ENCODE measurements at regions not wholly inside any gene's neighbourhood (a gene's known extent, or its start where the extent isn't known, plus 50 kb on each side); places are given as distances from the start of the nearest gene placed in this dataset.

DNA sequence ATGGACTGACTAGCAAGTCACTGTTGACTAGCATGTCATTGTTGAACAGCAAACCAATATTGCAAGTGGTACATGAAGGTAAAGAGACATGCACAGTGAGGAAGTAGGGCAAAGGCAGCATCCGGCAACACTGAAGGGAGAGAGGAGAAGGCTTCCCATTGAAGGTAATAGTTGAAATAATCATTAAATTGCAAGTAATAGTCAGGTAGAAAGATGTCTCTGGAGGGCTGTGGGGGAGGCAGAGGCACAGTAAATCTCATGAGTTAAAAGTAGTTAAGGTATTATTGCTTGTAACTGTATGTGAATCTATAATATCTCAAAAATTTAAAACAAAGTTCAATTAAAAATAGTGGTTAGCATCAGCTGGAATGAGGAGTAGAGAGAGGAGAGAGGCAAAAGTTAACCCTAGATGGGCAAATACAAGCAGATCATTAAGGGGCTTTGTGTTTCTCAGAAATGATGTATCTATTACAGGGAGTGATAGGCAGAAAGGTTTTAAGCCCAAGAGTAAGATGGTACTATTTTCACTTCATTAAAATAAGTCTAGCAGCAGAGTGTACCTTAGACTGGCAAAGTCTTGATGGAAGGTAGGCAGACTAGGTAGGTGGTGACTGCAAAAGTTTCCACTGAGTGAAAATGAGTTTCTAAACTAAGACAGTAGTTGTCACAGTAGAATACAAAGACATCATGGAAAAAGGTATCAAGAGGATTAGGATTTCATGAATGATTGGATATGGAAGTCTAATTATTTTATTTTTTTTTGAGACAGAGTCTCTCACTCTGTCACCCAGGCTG is 776.6 kb downstream of the RAB28 start:
- Histone ChIP-seq H3K4me1 (ENCODE audit: insufficient read depth) (no peaks in the 10 kb centered on the region), H3K27me3 (ENCODE audit: insufficient read depth) (no peaks in the 10 kb centered on the region), H4K20me1 (replicated peaks; ENCODE audit: insufficient read depth) (no peaks in the 10 kb centered on the region), H3F3A (replicated peaks; ENCODE audit: low read depth) (no peaks in the 10 kb centered on the region), H3K9me2 (ENCODE audit: insufficient read depth) (no peaks in the 10 kb centered on the region), H3K79me2 (replicated peaks; ENCODE audit: insufficient read depth) (no peaks in the 10 kb centered on the region), H3K4me3 (no peak overlapping the region), H3K4me2 (no peak overlapping the region), H3K27ac (ENCODE audit: low read depth) (no peak overlapping the region), H3K36me3 (ENCODE audit: insufficient read depth) (no peaks in the 10 kb centered on the region), H2AFZ (no peak overlapping the region)
- Mint-ChIP-seq H3K4me1 (no peaks in the 10 kb centered on the region), H3K36me3 (ENCODE audit: low read depth) (no peaks in the 10 kb centered on the region), H3K27ac (no peak overlapping the region), H3K9me3 (no peaks in the 10 kb centered on the region), H3K4me3 (no peak overlapping the region), H3K27me3 (ENCODE audit: insufficient read depth, low read depth, poor library complexity) (no peaks in the 10 kb centered on the region)
- TF ChIP-seq ZNF331 (CRISPR knock-in tag; IDR thresholded peaks at IDR 0.05; ENCODE audit: low read depth), result no peak
- no peak for TF ChIP-seq CREB1 (CRISPR knock-in tag; IDR thresholded peaks at IDR 0.05; ENCODE audit: low read depth)
- TF ChIP-seq, protein P1, sequence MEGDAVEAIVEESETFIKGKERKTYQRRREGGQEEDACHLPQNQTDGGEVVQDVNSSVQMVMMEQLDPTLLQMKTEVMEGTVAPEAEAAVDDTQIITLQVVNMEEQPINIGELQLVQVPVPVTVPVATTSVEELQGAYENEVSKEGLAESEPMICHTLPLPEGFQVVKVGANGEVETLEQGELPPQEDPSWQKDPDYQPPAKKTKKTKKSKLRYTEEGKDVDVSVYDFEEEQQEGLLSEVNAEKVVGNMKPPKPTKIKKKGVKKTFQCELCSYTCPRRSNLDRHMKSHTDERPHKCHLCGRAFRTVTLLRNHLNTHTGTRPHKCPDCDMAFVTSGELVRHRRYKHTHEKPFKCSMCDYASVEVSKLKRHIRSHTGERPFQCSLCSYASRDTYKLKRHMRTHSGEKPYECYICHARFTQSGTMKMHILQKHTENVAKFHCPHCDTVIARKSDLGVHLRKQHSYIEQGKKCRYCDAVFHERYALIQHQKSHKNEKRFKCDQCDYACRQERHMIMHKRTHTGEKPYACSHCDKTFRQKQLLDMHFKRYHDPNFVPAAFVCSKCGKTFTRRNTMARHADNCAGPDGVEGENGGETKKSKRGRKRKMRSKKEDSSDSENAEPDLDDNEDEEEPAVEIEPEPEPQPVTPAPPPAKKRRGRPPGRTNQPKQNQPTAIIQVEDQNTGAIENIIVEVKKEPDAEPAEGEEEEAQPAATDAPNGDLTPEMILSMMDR (conservative IDR thresholded peaks at IDR 0.05; ENCODE audit: low read depth in 2 of 2), result no peak
- no peak for TF ChIP-seq EZH2phosphoT487 (IDR thresholded peaks at IDR 0.05; ENCODE audit: unreplicated experiment)
- DNase-seq (ENCODE audit: low spot score) (no peak), ATAC-seq (no peak)

DNA sequence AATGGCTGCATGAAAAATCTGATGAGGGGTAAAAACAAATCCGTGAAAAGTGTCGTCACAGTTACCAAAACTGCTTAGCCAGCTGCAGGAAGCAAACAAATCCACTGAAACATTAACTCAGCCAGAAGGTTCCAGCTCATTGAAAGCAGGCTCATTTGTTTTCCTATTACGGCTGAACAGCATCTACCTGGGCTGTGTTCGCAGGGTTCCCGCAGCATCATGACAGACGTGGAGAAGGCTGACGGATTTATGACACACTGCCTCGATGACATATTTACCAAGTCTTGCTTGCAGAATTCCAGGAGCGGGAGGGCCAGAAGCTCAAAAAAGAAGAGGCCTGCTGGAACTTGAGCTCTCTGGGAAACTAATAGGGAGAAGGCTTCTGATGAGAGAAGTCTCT is 781.1 kb downstream of the RAB28 start:
- H2AFZ ChIP-seq, result 0 out of 2 replicates have a peak overlapping the region, but pooled peaks have one; percentile 16
- no peaks in the 10 kb centered on the region for H3K36me3 ChIP-seq (ENCODE audit: insufficient read depth)
- ATAC-seq (no peak), DNase-seq (ENCODE audit: low spot score) (no peak)
- H3K4me3 ChIP-seq, result no peak overlapping the region
- H4K20me1 ChIP-seq (replicated peaks; ENCODE audit: insufficient read depth), result no peaks in the 10 kb centered on the region
- no peak for TF ChIP-seq POLR2AphosphoS5 (IDR thresholded peaks at IDR 0.05; ENCODE audit: low read depth)
- TF ChIP-seq, protein P2, sequence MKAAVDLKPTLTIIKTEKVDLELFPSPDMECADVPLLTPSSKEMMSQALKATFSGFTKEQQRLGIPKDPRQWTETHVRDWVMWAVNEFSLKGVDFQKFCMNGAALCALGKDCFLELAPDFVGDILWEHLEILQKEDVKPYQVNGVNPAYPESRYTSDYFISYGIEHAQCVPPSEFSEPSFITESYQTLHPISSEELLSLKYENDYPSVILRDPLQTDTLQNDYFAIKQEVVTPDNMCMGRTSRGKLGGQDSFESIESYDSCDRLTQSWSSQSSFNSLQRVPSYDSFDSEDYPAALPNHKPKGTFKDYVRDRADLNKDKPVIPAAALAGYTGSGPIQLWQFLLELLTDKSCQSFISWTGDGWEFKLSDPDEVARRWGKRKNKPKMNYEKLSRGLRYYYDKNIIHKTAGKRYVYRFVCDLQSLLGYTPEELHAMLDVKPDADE (IDR thresholded peaks at IDR 0.05), result no peak
- no peak for TF ChIP-seq STAT1 (IDR thresholded peaks at IDR 0.05; ENCODE audit: unreplicated experiment)
- TF ChIP-seq CREB1 (CRISPR knock-in tag; IDR thresholded peaks at IDR 0.05; ENCODE audit: low read depth), result no peak
- TF ChIP-seq EZH2 (IDR thresholded peaks at IDR 0.05; ENCODE audit: low read depth, unreplicated experiment), result no peak
- TF ChIP-seq, protein P3, sequence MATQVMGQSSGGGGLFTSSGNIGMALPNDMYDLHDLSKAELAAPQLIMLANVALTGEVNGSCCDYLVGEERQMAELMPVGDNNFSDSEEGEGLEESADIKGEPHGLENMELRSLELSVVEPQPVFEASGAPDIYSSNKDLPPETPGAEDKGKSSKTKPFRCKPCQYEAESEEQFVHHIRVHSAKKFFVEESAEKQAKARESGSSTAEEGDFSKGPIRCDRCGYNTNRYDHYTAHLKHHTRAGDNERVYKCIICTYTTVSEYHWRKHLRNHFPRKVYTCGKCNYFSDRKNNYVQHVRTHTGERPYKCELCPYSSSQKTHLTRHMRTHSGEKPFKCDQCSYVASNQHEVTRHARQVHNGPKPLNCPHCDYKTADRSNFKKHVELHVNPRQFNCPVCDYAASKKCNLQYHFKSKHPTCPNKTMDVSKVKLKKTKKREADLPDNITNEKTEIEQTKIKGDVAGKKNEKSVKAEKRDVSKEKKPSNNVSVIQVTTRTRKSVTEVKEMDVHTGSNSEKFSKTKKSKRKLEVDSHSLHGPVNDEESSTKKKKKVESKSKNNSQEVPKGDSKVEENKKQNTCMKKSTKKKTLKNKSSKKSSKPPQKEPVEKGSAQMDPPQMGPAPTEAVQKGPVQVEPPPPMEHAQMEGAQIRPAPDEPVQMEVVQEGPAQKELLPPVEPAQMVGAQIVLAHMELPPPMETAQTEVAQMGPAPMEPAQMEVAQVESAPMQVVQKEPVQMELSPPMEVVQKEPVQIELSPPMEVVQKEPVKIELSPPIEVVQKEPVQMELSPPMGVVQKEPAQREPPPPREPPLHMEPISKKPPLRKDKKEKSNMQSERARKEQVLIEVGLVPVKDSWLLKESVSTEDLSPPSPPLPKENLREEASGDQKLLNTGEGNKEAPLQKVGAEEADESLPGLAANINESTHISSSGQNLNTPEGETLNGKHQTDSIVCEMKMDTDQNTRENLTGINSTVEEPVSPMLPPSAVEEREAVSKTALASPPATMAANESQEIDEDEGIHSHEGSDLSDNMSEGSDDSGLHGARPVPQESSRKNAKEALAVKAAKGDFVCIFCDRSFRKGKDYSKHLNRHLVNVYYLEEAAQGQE (IDR thresholded peaks at IDR 0.05; ENCODE audit: unreplicated experiment), result no peak
- no peak for TF ChIP-seq JUNB (IDR thresholded peaks at IDR 0.05; ENCODE audit: unreplicated experiment)
- H3K36me3 Mint-ChIP-seq (ENCODE audit: low read depth), result no peaks in the 10 kb centered on the region
- H3K4me1 ChIP-seq (ENCODE audit: insufficient read depth), result no peaks in the 10 kb centered on the region
- no peak overlapping the region for H3K4me3 Mint-ChIP-seq
- H3K27me3 ChIP-seq (ENCODE audit: insufficient read depth), result no peaks in the 10 kb centered on the region
- H3K27ac ChIP-seq (ENCODE audit: low read depth), result no peak overlapping the region
- no peaks in the 10 kb centered on the region for H3F3A ChIP-seq (replicated peaks; ENCODE audit: low read depth)
- no peaks in the 10 kb centered on the region for H3K4me1 Mint-ChIP-seq
- no peak overlapping the region for H3K27ac Mint-ChIP-seq
- H3K79me2 ChIP-seq (replicated peaks; ENCODE audit: insufficient read depth), result no peaks in the 10 kb centered on the region
- H3K27me3 Mint-ChIP-seq (ENCODE audit: insufficient read depth, low read depth, poor library complexity), result no peaks in the 10 kb centered on the region
- H3K9me3 Mint-ChIP-seq, result no peaks in the 10 kb centered on the region
- no peak overlapping the region for H3K4me2 ChIP-seq
- no peaks in the 10 kb centered on the region for H3K9me2 ChIP-seq (ENCODE audit: insufficient read depth)
